AG09309 (cell line): ENCODE measurements at regions not wholly inside any gene's neighbourhood (a gene's known extent, or its start where the extent isn't known, plus 50 kb on each side); places are given as distances from the start of the nearest gene placed in this dataset.

ENCODE experiments used
- DNase-seq: peaks from one replicate; pipeline ENCODE4 v3.0.0-alpha.2; 2010; ENCODE audit warnings: low read depth
- H3K4me3 ChIP-seq: 2 replicates; pipeline ENCODE4 v1.5.1; 2011; ENCODE audit warnings: mild to moderate bottlenecking, low read depth, low read length, moderate library complexity; ENCODE audit not compliant: control insufficient read depth
- TF ChIP-seq, protein P1 (sequence below): IDR thresholded peaks from 2 replicates; pipeline ENCODE4 v1.5.1; 2011; ENCODE audit warnings: mild to moderate bottlenecking, low read depth, low read length, inconsistent platforms; ENCODE audit not compliant: insufficient read depth, control insufficient read depth; ENCODE audit errors: missing control alignments

DNA sequence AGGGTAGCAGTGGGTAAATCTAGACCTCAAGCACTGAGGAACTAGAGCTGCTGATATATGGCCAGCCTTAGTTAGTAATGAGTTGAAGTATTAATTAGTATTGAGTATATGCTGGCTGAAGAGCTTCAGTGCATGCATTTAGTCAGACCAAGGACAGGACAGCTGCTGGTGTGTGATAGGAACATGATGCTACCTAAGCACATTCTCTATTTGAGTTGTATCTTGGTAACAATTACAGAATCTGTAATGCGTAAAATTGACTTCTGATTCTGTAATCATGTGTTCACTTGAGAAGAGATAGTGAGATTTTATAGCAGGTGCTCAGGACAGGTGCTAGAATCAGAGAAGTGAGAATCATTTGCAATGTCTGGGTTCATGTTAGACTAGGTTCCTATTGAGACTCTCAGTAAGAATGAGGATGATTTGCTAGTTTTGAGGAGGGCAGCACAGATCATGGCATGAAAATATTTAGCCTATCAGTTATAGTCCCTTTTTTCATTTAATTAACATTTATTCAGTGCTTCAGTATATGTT lies 369.4 kb upstream of the HS3ST5 start:
- TF ChIP-seq, protein P1, sequence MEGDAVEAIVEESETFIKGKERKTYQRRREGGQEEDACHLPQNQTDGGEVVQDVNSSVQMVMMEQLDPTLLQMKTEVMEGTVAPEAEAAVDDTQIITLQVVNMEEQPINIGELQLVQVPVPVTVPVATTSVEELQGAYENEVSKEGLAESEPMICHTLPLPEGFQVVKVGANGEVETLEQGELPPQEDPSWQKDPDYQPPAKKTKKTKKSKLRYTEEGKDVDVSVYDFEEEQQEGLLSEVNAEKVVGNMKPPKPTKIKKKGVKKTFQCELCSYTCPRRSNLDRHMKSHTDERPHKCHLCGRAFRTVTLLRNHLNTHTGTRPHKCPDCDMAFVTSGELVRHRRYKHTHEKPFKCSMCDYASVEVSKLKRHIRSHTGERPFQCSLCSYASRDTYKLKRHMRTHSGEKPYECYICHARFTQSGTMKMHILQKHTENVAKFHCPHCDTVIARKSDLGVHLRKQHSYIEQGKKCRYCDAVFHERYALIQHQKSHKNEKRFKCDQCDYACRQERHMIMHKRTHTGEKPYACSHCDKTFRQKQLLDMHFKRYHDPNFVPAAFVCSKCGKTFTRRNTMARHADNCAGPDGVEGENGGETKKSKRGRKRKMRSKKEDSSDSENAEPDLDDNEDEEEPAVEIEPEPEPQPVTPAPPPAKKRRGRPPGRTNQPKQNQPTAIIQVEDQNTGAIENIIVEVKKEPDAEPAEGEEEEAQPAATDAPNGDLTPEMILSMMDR: no peak
- DNase-seq: no peak
- no peak overlapping the region for H3K4me3 ChIP-seq

DNA sequence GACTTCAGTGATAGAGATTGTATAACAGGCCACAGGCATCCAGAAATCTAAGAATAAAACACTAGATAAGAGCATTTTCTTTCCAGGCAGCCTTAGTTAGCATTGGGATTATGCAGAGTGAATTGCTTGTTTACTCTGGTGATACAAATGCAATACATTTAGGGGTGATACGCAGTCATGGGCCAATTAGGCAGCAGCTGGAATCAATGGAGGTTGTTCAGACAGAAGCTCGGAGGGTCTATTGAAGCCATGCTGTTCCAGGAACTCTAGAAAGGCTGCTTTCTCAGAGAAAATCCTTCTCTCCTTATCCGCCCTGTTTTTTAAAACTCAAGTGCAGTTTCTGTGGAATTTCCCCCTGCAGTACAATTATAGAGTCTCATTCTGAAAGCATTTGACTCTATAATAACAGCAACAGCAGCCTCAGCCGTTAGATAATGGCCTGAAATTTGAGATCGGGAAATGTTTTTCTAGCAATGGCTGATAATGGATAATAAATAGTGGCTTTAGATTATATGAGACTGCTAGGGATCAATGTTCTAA lies 364.3 kb upstream of the HS3ST5 start:
- H3K4me3 ChIP-seq: no peak overlapping the region
- no peak for DNase-seq
- TF ChIP-seq, protein P1: no peak

DNA sequence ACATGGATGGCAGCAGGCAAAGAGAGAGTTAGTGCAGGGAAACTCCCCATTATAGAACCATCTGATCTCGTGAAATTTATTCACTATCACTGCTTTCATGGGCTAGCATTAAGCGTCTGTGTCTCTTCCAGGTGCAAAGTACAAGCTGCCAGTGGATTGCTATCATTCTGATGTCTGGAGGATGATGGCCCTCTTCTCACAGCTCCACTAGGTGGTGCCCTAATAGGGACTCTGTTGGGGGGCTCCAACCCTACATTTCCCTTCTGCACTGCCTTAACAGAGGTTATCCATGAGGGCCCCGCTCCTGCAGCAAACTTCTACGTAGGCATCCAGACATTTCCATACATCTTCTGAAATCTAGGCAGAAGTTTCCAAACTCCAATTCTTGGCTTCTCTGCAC lies 347.8 kb upstream of the HS3ST5 start:
- TF ChIP-seq, protein P1: no peak
- H3K4me3 ChIP-seq: no peak overlapping the region
- no peak for DNase-seq

DNA sequence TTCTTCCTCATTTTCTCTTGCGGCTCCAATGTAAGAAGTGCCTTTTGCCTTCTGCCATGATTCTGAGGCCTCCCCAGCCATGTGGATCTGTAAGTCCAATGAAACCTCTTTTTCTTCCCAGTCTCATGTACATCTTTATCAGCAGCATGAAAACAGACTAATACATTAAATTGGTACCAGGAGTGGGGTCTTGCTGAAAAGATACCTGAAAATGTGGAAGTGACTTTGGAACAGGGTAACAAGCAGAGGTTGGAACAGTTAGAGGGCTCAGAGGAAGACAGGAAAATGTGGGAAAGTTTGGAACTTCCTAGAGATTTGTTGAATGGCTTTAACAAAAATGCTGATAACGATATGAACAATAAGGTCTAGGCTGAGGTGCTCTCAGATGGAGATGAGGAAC lies 316.7 kb upstream of the HS3ST5 start:
- H3K4me3 ChIP-seq: no peak overlapping the region
- TF ChIP-seq, protein P1: no peak
- no peak for DNase-seq

DNA sequence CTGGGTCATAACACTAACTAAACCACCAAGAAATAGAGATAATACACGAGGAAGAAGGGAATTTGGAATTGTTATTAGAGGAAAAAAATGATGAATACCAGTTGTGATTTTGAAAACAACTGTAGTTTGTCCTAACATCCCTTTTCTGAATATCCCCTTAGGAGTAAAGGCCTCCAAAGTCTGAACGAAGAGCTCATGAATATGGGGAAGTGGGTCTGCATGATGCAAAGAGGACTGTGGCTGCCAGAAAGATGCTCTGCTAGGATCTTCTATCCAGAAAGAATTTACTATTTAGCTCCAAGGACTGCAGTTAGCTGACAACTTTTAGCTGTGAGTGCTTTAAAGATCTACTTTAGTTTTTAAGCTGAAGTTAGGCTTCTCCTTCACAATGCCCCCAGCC lies 308.8 kb upstream of the HS3ST5 start:
- H3K4me3 ChIP-seq: no peak overlapping the region
- no peak for DNase-seq
- TF ChIP-seq, protein P1: no peak

DNA sequence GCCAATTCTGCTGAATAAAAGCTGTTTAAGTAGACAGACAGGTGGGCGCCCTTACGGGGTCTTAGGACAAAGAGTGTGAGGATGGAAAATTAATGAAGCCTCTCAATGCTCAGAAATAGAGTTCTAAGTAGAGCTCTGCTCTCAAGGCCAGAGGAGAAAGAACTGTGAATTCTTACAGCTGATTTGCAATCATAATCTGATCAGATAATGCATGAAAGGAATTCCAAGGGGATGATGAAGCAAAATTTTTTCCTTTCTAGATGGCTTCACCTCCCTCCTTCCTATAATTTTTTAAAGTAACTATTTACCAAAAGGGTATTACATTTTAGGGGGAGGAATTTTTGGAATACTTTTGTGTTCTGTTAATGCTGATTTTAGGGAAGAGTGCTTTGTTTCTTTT lies 308.1 kb upstream of the HS3ST5 start:
- DNase-seq: no peak
- TF ChIP-seq, protein P1: no peak
- H3K4me3 ChIP-seq: no peak overlapping the region
